NCI-H226 (cell line): ENCODE measurements at regions not wholly inside any gene's neighbourhood (a gene's known extent, or its start where the extent isn't known, plus 50 kb on each side); places are given as distances from the start of the nearest gene placed in this dataset.
"Not testable (repeated sequence)": the region's sequence is repeated elsewhere in the genome, so short reads cannot be mapped to it uniquely, and the experiment has no call there.

ENCODE experiments used
- DNase-seq: peaks from one replicate; pipeline ENCODE4 v3.0.0-alpha.2; 2015

- DNase-seq, result no peak
These were observed 355.6 kb downstream of the TAF11L14 start for GRCh38 chr5:17989567-17990563.

GRCh38 chr5:17991775-17992174, 357.5 kb downstream of the TAF11L14 start:
- DNase-seq, result no peak

DNA sequence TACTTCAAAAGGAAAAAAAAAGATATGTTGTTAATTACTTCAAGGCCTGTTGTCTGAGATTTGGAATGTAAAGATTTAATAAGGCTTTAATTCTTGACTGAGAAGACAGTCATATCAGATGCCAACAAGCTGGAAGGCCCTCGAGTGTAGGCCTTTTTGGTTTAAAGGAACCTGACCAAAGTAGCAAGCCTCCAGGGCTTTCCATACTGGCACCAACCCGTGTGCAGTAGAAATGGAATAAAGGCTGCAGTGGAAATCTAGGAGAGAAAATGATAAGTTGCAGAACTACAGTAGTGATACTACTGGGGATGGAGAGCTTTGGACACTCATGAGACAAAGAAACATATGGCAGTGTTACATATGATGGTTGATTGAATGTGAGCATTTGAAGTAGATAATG, 358.0 kb downstream of the TAF11L14 start:
- DNase-seq, result no peak

GRCh38 chr5:17995997-17996396, 361.7 kb downstream of the TAF11L14 start:
- DNase-seq, result no peak

DNA sequence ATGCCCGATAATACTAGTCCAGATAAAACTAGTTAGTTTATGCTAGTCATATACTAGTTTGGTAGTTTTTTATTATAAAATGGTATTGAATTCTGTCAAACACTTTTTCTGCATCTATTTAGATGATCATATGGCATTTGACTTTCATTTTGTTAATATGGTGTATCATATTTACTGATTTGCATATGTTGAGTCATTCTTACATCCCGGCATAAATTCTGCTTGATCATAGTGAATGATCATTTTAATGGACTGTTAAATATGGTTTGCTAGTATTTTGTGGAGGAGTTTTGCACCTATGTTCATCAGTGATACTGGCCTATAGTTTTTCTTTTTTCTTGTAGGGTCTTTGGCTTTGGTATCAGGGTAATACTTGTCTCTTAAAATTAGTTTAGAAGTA, 365.6 kb downstream of the TAF11L14 start:
- no peak for DNase-seq

DNA sequence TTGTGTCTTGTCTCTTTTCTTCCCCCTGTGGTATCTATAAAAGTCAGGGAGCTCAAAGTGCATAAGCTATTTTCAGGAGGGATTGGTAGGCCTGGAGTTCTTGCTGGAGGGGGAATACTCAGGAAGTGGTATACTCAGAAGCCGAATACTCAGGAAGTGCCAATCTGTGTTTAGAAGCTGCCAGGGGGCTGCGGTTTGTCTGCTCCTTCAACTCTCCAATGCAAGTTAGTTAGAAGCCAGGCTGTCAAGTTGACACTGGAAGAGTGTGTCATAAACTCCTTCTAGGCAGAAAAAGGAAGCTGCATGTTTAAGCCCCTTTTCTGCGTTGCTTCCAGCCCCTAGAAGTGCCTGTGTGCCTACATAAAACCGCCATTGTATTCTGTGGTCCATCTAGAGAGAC, 366.5 kb downstream of the TAF11L14 start:
- no peak for DNase-seq

DNA sequence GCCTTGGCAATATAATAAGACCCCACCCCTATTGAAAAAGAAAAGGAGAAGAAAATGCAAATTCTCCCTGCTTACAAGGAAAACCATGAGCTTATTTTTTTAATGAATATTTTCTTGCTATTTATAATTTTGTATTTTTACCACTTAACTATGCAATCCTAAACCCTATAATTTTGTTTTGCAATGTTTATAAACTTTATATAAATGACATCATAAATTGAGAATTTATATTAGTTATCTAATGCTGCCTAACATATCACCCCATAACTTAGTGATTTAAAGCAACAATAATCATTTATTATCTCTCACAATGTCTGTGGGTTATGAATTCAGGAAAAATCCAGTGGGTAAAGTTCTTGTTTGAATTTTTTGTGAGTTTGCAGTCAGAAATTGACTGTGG, 369.1 kb downstream of the TAF11L14 start:
- DNase-seq, result no peak

DNA sequence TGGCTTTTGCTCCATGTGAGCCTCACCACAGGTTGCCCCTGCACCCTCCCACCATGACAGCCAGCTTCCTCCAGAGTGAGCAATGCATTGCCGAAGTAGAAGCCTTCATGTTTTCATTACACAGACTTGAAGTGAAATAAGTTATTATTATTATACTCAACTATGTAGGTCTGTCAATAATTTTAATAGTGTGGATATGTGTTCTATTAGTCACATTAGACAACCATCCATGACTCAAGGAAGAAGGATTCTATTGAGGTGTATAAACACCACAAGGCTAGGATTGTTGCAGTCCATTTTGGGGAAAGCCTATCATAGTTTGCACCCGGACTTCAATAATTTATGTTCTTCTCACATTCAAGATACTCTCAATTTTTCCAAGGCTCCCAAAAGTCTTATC, 369.5 kb downstream of the TAF11L14 start:
- DNase-seq, result no peak

DNA sequence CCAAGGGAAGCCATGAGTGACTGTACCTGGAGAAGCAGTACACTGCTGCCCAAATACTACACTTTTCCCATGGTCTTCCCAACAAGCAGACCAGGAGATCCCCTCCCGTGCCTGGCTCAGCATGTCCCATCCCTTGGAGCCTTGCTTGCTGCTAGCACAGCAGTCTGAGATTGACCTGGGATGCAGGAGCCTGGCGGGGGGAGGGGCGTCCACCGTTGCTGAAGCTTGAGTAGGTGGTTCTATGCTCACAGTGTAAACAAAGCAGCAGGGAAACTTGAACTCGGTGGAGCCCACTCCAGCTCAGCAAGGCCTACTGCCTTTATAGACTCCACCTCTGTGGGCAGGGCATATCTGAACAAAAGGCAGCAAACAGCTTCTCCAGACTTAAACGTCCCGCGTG, 372.0 kb downstream of the TAF11L14 start:
- DNase-seq, result not testable (repeated sequence)

GRCh38 chr5:18008940-18009339, 374.7 kb downstream of the TAF11L14 start:
- DNase-seq, result no peak

GRCh38 chr5:18010053-18010452, 375.8 kb downstream of the TAF11L14 start:
- no peak for DNase-seq

DNA sequence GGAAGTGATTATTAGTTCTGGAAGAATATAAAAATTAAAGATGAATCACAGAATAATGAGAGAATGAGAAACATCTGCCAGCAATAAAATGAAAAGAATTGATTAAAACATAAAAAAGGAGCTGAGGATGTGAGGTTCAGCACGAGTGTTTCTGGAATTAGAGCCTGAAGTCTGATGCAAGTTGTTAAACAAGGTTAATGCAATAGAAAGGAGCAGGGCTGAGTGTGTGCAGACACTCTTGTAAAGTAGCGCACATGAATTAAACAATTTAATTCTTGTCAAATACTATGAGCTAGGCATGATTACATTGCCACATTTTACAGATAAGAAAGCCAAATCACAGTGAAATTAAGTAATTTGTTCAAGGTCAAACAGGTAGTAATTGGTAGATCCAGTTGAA, 384.2 kb downstream of the TAF11L14 start:
- no peak for DNase-seq

- no peak for DNase-seq
These were observed 389.0 kb downstream of the TAF11L14 start for GRCh38 chr5:18023275-18023674.

GRCh38 chr5:18023986-18024385, 389.7 kb downstream of the TAF11L14 start:
- no peak for DNase-seq

DNA sequence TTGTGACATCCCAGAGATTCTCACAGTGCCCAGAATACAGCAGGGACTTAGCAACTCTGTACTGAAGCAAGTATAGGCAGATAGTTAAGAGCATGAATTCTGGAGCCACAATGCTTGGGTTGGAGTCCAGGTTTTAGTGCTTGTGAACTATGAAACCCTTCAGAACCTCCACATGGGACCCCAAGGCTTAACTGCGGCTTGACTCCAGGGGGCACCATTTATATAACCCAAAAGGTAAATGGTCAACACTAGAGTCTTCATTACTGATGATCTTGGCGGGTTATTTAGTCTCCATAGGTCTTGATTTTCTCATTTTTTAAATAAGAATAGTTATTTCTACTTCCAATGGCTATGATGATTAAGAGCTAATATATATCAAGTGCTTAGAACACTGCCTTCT, 390.3 kb downstream of the TAF11L14 start:
- DNase-seq, result no peak

GRCh38 chr5:18027241-18027867, 393.1 kb downstream of the TAF11L14 start:
- DNase-seq, result no peak

DNA sequence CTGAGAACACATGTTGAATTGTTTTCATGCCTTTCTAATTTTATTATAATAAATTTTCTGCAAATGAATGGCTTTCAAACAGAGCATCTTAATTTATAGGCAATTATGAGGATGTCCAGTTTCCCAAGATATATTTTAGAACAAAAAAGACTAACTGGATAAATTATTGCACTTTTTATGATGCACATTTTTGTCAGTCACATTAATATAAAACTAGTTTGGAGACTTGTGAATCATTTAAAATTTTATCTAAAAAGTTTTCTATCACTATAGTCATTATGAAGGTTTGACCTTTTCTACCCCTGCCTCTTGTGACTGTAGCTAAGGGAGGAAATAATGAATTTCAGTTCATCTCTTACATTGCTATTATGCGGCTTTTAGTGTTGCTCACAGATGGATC, 393.8 kb downstream of the TAF11L14 start:
- no peak for DNase-seq

GRCh38 chr5:18032744-18033143, 398.5 kb downstream of the TAF11L14 start:
- no peak for DNase-seq

GRCh38 chr5:18036531-18036930, 402.3 kb downstream of the TAF11L14 start:
- no peak for DNase-seq

DNA sequence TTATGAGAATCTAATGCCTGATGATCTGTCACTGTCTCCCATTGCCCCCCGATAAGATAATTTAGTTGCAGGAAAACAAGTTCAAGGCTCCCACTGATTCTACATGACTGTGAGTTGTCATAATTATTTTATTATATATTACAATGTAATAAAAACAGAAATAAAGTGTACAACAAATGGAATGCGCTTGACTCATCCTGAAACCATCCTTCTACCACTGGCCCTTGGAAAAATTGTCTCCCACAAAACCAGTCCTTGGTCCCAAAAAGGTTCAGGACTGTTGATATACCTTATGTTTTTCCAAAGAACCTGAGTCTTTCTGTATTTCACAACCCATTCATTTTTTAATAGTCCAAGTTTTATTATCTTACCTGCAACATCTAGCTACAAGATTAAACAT, 403.5 kb downstream of the TAF11L14 start:
- DNase-seq, result no peak

GRCh38 chr5:18043344-18043743, 409.1 kb downstream of the TAF11L14 start:
- no peak for DNase-seq

- DNase-seq, result no peak
These were observed 414.2 kb downstream of the TAF11L14 start for GRCh38 chr5:18048449-18048848.

DNA sequence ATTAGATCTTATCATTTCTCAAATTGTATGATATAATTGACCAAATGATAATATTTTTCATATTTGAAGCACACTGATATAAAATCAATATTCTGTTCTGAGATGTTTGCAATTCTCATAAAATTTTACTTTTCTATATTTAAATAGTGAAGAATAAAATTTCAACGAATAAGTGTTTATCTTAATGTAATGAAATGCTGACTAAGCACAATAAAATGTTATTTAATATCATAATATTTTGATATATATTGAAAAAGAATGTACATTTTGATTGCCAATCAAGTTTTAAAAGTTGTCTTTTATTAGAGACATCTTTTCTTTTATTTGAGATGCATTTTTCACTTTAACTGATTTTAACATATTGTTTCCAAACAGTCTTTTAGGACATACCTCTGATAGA, 416.1 kb downstream of the TAF11L14 start:
- no peak for DNase-seq

DNA sequence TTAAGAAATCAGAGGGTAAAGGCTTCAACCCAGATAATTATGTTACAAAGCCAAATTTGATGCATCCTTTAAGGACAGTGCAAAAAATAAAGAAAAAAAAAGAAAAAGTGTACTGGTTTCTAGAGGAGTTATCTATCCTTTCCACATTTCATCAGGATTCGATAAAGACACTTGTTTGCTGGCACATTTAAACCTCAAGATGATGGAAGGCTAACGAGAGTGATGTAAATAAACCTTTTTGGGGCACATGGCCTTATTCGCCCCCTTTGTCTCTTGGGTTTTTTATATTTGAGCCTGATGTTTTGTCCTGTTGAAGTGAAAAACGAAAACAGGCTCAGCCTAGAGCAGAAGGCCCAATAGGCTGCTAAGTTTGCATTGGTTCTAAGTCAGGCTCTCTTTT, 416.5 kb downstream of the TAF11L14 start:
- no peak for DNase-seq
